NB4 (cell line): ENCODE measurements at regions not wholly inside any gene's neighbourhood (a gene's known extent, or its start where the extent isn't known, plus 50 kb on each side); places are given as distances from the start of the nearest gene placed in this dataset.
"Not testable (repeated sequence)": the region's sequence is repeated elsewhere in the genome, so short reads cannot be mapped to it uniquely, and the experiment has no call there.

Source experiments
- DNase-seq: peaks from one replicate; pipeline ENCODE4 v3.0.0; 2010; ENCODE audit warnings: low read depth
- H3K4me3 ChIP-seq: one replicate; pipeline ENCODE4 v1.5.1; 2011; ENCODE audit warnings: mild to moderate bottlenecking, low read depth, low read length, moderate library complexity
- MYC ChIP-seq: IDR thresholded peaks from 2 replicates; pipeline ENCODE4 v1.6.1; 2011; ENCODE audit warnings: low read depth, low read length
- POLR2A ChIP-seq: IDR thresholded peaks from 2 replicates; pipeline ENCODE4 v1.6.1; 2011; ENCODE audit warnings: mild to moderate bottlenecking; ENCODE audit not compliant: insufficient read length; ENCODE audit errors: extremely low read depth
- TF ChIP-seq, protein P1 (sequence below): IDR thresholded peaks from one replicate; pipeline ENCODE4 v1.5.1; 2012; ENCODE audit warnings: low read depth, low read length
- TF ChIP-seq, protein P2 (sequence below): IDR thresholded peaks from 2 replicates; pipeline ENCODE4 v1.6.1; 2011; ENCODE audit warnings: low read depth, low read length

DNA sequence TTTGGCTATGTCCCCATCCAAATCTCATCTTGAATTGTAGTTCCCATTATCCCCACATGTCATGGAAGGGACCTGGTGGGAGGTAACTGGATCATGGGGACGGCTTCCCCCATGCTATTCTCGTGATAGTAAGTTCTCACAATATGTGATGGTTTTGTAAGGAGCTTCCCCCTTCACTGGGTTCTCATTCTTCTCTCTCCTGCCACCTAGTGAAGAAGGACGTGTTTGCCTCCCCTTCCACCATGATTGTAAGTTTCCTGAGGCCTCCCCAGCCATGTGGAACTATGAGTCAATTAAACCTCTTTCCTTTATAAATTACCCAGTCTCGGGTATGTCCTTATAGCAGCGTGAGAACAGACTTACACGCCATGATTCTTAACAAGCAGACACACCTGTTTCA lies 165.6 kb downstream of the XPNPEP1 start:
- TF ChIP-seq, protein P1, sequence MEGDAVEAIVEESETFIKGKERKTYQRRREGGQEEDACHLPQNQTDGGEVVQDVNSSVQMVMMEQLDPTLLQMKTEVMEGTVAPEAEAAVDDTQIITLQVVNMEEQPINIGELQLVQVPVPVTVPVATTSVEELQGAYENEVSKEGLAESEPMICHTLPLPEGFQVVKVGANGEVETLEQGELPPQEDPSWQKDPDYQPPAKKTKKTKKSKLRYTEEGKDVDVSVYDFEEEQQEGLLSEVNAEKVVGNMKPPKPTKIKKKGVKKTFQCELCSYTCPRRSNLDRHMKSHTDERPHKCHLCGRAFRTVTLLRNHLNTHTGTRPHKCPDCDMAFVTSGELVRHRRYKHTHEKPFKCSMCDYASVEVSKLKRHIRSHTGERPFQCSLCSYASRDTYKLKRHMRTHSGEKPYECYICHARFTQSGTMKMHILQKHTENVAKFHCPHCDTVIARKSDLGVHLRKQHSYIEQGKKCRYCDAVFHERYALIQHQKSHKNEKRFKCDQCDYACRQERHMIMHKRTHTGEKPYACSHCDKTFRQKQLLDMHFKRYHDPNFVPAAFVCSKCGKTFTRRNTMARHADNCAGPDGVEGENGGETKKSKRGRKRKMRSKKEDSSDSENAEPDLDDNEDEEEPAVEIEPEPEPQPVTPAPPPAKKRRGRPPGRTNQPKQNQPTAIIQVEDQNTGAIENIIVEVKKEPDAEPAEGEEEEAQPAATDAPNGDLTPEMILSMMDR: peak; percentile 34
- DNase-seq: peak; percentile 43
- not testable (repeated sequence) for H3K4me3 ChIP-seq

DNA sequence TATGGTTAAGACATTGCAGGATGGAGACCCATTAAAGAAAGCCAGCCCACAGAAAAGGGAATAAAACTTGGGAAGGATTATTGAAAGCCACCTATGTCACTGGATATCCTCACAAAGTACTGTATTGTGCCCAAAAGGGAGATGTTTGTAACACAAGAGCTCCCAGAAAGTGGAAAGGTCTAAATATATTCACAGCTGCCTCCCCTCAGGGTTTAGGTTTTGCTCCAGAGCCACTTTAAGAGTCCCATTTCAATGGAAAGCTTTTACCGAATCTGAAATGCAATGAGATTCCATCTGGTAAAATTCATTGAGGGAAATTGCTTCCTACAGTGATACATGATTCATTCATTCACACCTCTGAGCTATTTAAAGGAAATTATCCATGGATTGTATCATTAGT lies 176.4 kb downstream of the XPNPEP1 start:
- TF ChIP-seq, protein P1: no peak
- no peak for TF ChIP-seq MYC
- no peak for DNase-seq
- no peak overlapping the region for H3K4me3 ChIP-seq

DNA sequence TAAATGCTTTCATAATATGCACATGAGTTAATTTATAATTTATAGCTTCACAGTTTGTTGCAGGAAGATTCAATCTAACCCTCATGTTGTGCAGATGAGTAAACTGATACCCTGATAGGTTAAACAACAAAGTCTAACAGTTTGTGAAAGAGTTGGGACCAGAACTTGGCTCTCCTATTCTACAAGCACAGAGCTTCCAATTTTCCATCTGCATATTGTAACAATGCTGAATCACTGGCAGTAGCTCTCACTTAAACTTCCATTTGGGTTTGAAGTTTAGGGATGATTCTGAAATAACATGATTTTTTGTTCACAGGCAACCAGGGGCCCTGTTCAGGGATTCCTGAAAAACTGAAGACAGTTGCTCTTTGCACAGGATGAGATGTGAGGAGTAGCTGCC lies 179.3 kb downstream of the XPNPEP1 start:
- DNase-seq: no peak

DNA sequence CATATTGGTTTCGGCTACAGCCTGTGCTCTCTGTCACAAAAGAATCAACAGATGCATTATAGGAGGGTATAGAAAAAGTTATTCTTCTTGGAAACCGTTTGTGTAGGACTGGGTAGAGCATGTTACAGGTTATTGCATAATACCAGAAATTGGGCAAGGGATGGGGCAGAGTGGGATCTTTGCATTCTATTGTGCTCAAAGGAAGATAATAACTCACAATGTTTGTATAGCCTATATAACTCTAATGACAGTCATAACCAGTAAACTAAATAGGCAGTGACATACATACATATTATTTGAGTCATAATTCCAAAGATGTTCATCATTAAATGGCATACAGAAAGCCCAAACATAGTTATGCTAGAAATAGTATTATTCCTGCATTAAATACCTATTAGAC lies 179.7 kb downstream of the XPNPEP1 start:
- peak; percentile 16 for DNase-seq
- no peak overlapping the region for H3K4me3 ChIP-seq
- TF ChIP-seq, protein P2, sequence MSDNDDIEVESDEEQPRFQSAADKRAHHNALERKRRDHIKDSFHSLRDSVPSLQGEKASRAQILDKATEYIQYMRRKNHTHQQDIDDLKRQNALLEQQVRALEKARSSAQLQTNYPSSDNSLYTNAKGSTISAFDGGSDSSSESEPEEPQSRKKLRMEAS: no peak
- no peak for TF ChIP-seq MYC
- TF ChIP-seq POLR2A: no peak
- TF ChIP-seq, protein P1: no peak

More for the DNA sequence above, 179.3 kb downstream of the XPNPEP1 start:
- TF ChIP-seq MYC: no peak
- TF ChIP-seq, protein P1: no peak
- TF ChIP-seq POLR2A: no peak
- no peak overlapping the region for H3K4me3 ChIP-seq

DNA sequence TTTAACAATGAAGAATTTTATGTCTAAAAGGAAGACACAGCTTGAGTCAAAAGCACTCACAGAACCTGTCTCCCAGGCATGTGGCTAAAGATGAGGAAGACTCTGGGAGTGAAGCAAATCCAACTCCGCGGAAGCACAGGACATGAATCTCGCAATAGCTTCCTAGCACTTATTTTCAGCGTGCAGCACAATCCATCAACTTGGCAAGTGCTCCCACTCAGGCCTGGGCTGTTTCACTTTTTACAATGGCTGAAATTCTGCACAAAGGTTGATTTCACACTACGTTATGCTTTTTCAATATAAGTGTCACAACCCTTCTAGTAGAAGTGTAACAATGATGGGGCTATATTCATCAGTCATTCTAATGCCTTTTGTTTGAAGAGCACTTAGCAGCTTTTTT lies 180.2 kb downstream of the XPNPEP1 start:
- H3K4me3 ChIP-seq: no peak overlapping the region
- TF ChIP-seq, protein P2: no peak
- TF ChIP-seq POLR2A (no peak), MYC (no peak)
- TF ChIP-seq, protein P1: no peak
- no peak for DNase-seq

DNA sequence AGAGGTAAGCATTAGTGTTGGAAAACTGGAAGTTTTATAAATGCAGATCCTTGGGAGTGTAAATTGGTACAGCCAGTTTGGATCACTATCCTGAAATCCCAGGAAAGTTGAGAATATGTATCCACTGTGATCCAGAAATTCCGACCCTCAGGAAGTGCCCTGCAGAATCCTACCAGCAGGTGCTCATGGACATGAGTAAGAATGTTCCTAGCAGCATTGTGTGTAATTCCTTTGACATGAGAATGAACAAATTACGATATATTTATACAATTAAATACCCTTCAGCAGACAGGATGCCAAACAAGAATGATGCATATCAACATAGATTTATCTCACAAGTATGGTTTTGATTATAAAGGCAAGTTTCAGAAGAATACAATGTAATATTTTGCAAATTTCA lies 181.6 kb downstream of the XPNPEP1 start:
- TF ChIP-seq, protein P2: no peak
- TF ChIP-seq, protein P1: no peak
- TF ChIP-seq POLR2A (no peak), MYC (no peak)
- no peak for DNase-seq
- H3K4me3 ChIP-seq: no peak overlapping the region
